Kasumi-1 (cell line): ENCODE measurements at regions not wholly inside any gene's neighbourhood (a gene's known extent, or its start where the extent isn't known, plus 50 kb on each side); places are given as distances from the start of the nearest gene placed in this dataset.
"Not testable (repeated sequence)": the region's sequence is repeated elsewhere in the genome, so short reads cannot be mapped to it uniquely, and the experiment has no call there.

Source experiments
- DNase-seq, 2 experiments: peaks; one replicate each; lab custom pipeline; 2025; lab: John Stamatoyannopoulos, UW

DNA sequence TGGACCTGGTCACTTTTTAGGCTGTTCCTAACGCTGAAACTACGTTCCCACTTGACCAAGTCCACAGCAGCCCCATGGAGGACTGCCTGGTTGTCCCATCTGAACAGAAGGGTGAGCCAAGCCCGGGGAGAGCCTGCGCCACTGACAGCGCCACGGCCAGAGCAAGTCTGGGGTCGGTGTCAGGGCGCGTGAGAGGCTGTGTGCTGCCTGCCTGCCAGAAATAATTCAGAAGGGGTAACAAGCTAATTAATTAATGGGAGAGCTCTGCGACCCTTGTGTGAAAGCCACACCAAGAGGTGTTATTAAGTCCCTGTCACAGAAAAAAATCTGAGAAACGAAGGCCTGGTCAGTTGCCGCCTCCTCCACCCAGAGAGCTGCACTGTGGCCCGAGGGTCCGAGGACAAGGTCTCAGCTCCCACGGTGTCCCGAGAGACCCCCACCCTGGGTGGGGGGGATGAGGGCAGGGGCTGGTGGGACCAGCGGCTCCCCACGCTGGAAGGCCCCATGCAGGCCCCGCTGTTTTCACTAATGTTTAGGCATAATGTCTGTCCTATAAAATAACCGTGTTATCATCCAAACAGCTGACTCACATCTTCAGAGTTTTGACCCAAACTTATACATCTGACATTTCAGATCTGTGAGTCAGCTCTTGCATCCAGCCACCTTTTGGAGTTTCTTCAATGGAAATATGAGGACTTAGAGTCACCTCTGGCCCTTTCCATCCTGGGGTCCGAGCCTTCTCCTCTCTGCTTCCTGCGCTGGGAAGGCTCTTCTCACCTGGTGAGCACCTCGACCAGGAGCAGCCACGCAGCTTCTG is 58.5 kb downstream of the DLL1 start:
- no peak for DNase-seq

DNA sequence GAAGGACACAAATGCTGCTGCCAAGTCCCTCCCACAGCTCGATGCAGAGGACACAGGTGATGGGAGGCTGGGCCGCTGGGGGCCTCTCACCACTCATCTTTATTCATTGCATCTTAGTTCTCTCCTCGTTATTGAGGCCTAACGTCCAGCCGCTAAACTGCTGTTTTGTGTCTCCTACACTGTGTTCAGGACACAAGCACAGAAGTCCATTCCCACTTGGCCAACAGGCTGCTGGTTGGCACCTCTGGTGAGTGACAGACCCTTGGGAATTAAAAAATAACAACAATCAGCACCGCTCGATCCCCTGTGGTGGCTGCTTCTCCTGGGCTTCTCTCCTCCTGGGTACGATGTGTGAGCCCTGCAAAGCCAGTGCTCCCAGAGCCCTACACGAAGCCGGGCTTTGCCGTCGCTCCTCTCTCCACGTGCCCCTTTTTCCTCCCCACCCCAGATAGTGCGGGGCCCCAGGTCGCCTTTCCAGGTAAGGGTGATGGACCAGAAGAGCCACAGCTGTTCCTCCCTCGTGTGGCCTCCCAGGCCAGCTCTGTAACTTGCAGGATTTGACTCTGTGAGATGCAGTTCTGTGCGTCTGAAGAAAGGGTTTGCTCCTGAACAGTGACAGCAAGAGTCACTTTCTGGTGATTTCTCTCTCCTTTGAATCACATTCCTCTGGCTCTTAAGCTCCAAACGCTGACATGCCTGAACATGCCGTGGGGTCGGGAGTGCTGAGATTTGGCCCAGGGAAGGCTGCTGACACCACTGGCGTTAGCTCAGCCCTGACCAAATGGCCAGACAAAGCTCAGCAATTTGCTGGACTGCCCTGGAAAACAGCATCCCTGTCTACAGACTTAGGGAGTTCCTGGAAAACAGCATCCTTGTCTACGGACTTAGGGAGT is 59.3 kb downstream of the DLL1 start:
- DNase-seq = no peak

DNA sequence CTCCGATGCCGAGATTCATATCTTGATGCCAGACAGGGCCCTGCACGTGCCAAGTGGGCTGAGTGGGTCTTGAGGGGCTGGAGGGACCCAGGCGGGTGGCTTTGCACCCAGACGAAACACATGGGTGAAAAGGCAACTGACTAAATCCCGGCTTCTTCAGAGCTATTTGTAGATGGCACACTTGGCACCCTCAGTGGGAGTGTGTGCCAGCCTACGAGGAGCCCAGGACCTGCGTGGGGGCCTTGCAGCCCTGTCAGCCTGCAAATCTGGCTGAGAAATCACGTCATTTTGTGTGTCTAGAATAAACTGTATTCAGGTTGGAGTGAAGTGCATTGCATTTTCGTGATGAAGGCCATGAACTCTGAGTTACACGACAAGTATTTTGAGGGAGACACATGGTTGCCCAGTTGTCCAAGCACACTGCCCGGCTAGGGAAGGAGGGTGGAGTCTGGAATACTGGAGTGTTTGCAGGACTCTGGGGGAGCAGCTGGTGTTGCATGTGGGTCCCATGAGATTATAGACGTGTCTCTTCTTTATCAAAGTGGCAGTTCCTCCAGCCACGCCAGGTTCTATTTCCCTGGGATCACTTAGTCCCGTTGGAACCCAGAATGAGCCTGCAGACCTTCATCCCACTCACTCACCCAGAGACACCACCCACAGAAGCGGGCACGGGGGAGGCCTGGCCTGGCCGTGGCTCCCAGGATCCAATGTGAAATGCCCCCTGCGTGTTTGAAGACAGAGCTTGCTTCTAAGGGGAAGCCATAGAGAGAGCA is 60.2 kb downstream of the DLL1 start:
- no peak for DNase-seq

DNA sequence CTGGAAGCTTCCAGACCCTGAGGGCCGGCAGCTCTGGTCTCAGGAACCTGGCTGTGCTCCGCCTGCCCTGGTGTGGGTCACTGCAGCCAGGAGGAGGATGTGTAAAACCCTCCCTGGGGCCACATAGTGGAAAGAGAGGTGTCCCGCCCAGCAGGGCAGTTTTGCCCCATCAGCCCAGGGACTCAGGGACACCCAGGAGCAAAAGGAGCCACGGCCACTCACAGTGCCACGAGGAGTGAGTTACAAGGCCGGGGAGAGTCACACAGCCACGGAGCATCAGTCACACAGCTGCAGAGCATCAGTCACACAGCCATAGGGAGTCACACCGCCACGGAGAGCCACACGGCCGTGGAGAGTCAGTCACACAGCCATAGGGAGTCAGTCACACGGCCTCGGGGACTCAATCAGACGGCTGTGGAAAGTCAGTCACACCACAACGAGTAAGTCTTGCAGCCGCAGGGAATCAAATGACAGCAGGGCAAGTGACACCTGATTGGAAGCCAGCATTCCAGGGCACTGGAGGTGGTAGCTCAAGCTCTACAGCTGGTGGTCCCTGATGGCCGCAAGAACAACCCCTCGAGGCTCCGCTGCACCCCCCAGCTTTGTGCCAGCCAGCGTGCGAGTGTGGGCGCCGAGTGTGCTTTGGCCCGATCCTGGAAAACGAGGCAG is 60.9 kb downstream of the DLL1 start:
- no peak for DNase-seq

DNA sequence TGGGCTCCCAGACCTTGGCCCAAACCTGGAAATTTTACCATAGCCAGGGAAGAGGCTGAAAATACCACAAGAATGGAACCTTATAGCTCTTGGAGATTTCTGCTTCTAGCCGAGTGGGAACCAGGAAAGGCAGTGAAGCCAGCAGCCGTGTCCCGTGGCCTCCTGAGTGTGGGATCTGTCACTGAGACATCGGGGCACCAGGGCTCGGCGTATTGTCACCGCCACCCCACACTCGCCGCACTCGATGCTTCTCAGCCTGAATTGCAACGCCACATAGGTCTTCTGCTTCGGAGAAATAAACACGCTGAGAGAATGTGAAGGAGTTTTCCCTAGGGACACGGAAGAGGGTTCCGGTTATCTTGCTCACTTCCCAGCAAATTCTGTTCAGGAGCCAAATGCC is 61.5 kb downstream of the DLL1 start:
- no peak for DNase-seq

DNA sequence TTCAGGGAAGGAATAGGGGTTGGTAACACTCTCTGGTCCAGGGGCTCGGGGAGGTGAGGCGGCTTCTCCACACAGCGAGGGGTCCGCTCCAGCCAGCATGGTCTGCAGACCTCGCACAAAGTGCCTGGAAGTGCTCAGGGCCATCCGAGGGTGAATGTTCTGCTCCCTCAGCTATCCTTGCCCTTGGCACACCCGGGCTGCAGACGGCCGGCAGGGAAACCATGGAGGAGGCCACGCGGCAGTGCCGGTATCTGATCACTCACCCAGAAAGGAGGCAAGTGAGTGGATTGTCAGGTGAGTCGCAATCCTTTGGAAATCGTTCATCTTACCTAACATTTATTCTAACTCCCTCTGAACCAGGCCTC is 62.0 kb downstream of the DLL1 start:
- DNase-seq = no peak

DNA sequence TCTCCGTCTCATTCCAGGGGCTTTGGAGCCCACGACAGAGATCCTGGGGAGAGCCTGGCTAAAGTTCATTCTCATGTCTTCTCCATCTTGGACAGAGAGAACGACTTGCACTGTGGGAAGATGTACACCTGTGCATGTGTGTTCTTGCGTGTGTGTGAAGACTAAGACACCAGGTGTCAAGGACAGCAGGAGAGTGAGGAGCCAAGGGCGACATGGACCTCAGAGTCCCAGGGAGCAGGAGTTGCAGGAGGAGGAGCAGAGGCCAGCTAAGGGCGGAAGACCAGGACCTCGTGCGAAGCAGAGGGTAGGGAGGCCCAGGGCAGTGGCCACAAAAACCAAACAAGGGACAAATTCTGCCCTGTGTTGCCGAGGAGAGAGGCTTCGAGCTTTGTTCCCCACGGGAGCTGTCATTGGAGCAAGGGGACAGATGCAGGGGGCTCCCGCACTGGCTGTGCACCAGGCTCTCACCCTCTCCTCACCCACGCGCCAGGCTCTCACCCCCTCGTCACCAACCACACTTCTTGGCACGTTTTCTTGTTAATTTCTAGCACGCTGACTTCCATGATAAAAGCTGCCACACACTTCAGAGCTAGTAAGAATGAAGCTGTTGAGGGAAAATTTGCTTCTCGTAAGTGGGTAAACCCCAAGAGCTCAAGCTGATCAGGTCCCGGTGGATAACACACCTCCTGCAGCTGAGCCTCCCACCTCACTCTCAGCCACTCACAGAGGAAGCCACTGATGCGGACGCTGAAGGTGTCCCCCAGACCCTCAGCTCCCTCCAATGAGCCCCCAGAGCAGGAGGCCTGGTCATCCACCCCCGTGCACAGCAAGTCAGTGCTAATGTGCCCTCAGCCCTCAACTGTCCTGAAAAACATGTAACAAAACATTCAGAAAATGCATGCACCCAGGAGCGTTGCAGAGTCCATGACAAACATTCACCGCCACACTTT is 62.6 kb downstream of the DLL1 start:
- DNase-seq = no peak

DNA sequence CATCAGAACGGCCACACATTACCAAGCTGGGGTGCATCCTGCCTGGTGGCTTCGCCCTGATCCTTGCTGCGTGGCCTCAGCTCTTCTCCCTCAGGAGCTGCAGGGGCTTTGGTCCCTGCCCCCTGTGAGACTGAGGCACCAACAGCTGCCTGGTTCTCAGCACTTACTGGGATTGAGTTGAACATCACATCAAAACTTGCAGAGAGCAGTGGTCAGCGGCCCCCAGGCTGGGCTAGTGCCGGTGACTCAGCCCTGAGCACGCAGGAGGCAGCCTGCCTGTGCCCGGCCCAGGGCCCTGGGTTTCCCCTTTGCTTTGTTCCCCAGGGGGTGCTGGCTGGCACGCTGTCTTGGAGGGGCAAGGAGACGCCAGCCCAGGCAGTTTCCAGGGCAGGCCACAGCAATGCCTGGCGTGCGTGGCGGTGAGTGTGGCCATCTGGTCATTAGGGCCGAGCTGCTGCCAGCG is 63.3 kb downstream of the DLL1 start:
- DNase-seq = no peak

DNA sequence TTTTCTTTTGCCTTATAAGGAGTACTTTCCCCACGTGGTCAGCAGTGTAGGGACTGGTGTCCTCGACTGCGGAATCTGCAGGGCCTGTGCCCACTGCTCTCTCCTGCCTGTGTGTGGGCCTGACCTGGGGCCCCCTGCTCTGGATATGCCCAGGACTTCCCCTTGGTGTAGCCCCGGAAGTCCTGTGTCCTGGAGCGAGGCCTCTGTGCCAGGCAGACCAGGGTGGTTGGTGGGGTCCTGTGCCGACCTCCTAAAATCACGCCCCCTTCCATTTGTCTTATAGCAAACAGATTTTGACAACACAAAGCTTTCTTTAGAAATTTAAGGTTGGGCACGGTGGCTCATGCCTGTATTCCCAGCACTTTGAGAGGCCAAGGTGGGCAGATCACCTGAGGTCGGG is 64.2 kb downstream of the DLL1 start:
- DNase-seq = no peak

DNA sequence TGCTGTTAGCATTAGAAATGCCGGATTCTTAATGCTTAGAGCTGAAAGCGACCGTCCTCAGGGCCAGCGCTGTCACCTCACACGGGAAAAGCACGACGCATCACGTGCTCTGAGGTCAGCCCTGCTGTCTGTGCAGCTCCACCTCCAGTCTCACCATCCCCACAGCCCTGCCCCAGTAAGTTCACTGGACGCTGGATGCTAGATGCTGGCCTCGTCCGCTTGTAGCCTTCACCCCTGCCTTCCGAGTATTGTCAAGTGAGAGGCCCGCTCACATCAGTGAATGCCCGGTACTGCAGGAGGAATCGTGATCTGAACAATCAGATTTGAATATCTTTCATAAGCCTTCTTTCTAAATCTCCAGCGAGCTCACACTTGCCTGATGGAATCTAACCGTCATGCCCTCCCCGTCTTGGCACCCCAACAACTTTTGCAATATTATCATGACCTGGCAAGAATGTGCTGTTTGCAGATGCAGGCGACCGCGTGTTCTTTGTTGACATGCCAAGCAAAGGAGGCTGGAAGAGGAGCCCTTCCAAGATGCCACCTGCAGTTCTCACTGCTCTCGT is 64.9 kb downstream of the DLL1 start:
- no peak for DNase-seq

DNA sequence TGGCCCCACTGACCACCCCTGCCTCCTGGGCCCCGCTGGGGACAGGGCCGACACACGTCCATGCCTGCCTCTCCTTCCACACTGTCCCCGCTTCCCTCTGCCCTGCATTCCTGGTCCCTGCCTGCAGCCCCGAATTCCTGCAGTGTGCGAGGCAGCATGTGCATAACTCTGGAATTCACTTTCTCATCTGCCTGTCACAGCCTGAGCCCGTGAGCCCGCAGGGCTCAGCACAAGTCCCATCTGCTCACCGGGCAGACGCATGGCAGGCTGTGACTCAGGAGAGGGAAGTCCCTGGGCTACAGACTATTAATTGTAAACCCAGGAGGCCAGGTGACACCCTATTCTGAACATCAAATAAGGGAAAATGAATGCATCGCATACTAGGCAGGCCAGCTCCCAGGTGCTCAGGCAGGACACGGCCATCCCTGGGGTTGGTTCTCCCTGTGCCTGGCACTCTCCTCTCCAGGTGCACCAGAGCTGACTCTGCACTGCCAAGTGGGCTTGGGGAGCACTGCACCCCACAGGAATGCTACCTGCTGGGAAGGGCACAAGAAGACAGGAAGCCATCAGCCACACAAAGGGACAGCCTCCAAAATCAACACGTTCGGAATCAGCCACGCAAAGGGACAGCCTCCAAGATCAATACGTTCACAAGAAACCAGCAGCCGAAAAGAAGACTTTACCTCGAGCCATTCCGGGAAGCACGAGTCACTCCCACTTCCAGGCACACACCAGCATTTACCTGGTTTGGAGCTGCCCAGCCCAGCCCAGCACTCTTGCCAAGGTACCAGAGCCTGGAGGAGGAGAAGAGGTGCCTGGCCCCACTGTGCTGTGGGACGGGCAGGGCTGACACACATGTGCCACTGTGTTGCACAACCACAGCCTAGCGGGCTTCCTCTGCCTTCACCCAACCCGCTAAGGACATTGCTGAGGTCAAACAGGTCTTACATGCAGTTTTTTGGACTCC is 65.9 kb downstream of the DLL1 start:
- DNase-seq = no peak

DNA sequence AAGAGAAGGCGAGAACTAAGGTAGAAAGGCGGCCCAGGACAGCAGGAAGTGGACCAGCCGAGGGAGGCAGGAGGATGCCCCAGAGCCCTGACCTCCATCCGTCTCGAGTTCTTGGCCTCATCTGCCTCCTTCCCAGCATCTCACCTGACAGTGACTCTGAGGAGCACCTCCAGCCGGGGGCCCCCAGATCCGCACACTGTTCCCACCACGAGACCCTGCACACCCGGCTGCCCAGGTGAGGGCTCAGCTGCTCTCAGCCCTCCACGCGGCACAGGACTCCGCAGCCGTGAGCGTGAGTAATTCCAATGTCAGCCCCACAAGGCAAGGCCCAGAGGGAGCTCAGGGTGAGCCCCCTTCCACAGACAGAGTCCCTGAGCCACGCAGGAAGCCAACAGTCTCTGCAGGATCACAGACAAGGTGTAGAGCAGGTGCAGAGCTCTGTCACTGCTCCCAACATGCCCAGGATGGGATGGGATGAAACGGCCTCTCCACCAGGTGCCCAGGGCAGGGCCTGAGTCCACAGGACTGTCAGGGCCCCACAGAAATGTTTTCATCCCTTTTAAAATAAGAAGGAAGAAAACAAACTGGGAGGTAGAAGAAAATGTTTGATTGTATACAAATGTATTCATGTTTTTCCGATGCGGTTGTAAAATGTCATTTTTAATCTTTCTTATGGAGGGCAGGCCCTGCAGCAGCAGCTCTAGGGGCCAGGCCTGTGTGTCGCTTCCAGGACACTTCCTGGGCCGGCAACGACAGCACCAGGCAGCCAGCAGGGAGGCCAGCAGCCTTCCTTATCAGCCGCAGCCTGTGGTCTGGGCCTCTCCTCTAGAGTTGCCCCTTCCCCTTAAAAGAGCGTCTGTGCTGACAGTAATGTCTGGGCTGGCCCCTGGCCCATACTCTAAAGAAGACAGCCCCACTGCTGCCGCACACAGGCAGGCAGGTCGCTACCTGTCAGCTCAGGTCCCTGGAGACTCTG is 66.9 kb downstream of the DLL1 start:
- no peak for DNase-seq

DNA sequence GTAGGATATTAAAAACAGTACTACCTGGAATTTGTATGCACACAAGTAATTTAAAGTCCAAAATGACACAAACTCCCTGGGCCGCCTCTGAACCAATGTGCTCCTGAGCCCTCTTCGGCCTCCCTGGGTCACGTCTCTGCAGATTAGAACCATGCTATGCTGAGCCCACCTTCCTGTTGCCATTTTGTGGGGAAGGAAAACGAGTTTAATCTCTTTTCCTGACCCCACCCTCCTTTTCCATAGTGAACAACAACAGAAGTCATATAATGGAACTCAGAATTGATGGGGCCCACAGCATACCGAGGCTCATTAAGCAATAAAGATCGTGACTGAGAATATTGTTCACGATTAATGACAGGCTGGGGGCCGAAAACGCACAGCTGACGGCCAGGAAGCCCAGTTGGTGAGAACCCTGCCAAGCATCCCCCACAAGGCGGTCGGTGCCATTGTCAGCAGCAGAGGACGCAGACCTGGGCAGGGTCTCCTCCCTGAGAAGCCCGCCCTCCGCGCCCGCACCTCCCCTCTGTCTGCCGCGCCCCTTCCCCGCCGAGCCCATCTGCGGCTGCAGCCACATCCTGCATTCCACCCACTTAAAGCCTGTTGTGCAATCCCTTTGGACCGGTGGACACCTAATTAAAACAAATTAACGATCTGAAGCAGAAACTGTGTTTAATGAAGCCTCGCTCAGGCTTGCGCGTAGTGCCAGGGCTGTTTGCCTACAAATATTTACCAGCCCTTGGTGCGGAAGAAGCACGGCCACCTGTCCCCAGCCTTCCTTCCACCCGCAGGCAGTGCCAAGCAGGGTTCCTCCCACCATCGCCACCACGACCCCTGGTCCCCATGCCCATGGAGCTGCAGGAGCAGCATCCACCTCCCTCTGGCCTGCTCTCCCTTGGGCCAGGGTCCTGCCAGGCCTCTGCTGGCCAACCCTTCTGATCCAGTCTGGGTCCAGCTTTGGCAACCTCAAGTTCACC is 68.1 kb downstream of the DLL1 start:
- no peak for DNase-seq

DNA sequence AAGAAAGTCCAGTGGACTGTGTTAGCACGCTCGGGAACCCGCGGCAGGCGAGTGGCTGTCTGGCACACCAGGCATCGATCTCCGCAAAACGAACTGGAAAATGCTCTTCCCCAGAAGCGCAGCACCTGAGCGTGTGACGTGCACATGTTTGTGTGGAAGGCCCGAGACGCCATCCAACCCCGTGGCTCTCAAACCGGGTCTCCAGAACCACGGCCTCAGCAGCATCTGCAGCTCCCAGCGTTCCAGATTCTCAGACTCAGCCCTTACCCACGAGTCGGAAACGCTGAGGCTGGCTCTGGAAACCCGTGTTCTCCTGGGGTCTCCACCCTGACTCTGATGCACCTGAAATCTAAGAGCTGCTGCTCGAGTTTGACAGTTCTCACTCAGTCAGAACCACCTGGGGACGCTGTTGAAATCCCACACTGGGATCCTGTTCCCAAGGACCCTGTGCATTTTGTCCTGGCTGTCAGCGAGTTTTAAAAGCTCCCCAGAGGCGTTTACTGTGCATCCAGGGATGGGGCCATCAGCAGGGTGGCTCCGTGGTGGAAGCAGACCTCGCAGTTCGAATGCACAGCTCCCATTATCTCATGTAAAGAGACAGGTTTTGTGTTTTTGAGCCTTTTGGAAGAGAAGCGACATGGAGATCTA is 69.0 kb downstream of the DLL1 start:
- no peak for DNase-seq

DNA sequence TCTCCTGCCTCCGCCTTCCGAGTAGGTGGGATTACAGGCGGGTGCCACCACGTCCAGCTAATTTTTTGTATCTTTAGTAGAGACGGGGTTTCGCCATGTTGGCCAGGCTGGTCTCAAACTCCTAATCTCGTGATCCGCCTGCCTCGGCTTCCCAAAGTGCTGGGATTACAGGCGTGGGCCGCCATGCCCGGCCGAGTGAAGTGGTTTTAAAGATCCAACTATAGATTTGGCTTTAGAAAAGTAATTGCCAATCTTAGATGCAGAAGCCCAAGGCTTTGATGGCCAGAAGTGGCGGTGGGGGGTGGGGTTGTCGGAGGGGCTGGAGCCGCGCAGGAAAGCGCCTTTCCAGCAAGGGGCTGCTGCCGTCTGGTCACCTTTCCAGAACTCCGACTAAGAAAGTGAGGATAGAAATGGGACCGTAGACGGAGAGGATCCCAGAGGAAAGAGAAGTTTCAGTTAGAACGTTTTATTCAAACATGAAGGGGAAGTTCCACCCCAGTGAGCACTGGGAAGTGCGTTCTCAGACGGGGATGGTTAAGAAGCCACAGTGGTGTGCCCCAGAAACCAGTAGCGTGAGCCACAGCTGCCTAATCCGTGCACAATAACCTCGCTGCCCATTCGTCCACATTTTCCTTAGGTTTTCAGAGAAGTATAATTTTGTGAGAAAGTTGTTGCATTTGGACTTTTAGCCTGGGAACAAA is 69.7 kb downstream of the DLL1 start:
- peak; percentile 47 to 51 for DNase-seq

DNA sequence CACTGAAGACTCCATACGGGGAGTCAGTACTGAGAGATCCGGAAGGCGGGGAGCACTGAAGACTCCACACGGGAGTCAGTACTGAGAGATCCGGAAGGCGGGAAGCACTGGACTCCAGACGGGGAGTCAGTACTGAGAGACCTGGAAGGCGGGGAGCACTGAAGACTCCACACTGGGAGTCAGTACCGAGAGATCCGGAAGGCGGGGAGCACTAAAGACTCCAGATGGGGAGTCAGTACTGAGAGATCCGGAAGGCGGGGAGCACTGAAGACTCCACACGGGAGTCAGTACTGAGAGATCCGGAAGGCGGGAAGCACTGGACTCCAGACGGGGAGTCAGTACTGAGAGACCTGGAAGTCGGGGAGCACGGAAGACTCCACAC is 77.2 kb downstream of the DLL1 start:
- DNase-seq = not testable (repeated sequence)
